ENCODE measurements at regions not wholly inside any gene's neighbourhood (a gene's known extent, or its start where the extent isn't known, plus 50 kb on each side); places are given as distances from the start of the nearest gene placed in this dataset.
A peak's percentile ranks its signal among the peaks of the same experiment; 100 is the strongest.

DNA sequence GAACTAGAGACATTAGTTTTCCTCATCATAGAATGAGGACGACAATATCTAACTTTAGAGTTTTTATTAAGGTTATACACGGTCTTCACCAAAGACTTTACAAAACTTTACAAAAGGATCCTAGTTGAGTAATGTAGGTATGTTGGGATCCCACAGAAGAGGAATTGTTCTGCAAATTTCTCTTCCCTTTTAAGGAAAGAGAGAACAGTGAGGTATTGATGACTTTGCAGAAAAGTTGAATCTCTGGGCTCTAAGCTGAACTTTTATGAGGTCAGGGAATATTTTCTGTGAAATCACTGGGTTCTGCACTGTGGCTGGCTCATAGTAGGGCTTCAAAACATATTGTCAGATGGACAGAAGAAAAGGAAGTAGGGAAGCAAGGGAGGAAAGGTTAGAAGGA lies 89.8 kb upstream of the PIRT start:
- no peak overlapping the region for H3T11ph ChIP-seq (ENCODE audit: low read length)
- no peak overlapping the region for H2BK120ac ChIP-seq (ENCODE audit: low read depth, low read length, poor library complexity, severe bottlenecking)
- H4K8ac ChIP-seq (replicated peaks; ENCODE audit: insufficient read length, low read depth, low read length): no peak overlapping the region
- no peaks in the 10 kb centered on the region for H3K9me3 ChIP-seq (ENCODE audit: control insufficient read depth, low read depth, low read length)
- H3K23me2 ChIP-seq (ENCODE audit: insufficient read length, low read depth, low read length, poor library complexity, severe bottlenecking): no peaks in the 10 kb centered on the region
- H2AK5ac ChIP-seq (ENCODE audit: insufficient read length, low read length): no peak overlapping the region
- H3K14ac ChIP-seq (ENCODE audit: insufficient read depth, low read length): no peak overlapping the region
- H3K4me1 ChIP-seq (ENCODE audit: insufficient read depth, low read length): peaks cover 2% of the 10 kb centered on the region; the same call in 1 of the 2 replicates
- Mint-ChIP-seq H3K4me3 (no peak overlapping the region), H3K4me1 (peaks cover 20 to 27% of the 10 kb centered on the region in 2 experiments), H3K36me3 (ENCODE audit: insufficient read depth in 1 of 3, low read depth in 3 of 3) (no peaks in the 10 kb centered on the region), H3K9me3 (no peaks in the 10 kb centered on the region), H3K27me3 (ENCODE audit: low read depth) (no peaks in the 10 kb centered on the region; the same call in none of the 2 replicates), H3K27ac (peak overlapping the region in 2 of 3 experiments; percentile 89 to 96; a peak in 4 of 7 replicates)
- H3K27ac ChIP-seq (ENCODE audit: insufficient read length, low read depth, low read length): no peak overlapping the region
- H2BK12ac ChIP-seq (ENCODE audit: insufficient read length, low read depth, low read length): no peak overlapping the region
- H3K79me1 ChIP-seq (ENCODE audit: insufficient read depth, low read depth, low read length, poor library complexity, severe bottlenecking): no peaks in the 10 kb centered on the region
- no peak overlapping the region for H3K56ac ChIP-seq (ENCODE audit: insufficient read length, low read depth, low read length)
- no CpG with 5 or more reads among the region's 2 CpGs for WGBS (ENCODE audit: extremely low coverage, insufficient read length, low lambda C conversion rate)
- H2BK20ac ChIP-seq (ENCODE audit: low read depth, low read length, poor library complexity, severe bottlenecking): no peak overlapping the region
- H3K27me3 ChIP-seq (ENCODE audit: insufficient read depth, low read length): no peaks in the 10 kb centered on the region
- TF ChIP-seq, protein P1, sequence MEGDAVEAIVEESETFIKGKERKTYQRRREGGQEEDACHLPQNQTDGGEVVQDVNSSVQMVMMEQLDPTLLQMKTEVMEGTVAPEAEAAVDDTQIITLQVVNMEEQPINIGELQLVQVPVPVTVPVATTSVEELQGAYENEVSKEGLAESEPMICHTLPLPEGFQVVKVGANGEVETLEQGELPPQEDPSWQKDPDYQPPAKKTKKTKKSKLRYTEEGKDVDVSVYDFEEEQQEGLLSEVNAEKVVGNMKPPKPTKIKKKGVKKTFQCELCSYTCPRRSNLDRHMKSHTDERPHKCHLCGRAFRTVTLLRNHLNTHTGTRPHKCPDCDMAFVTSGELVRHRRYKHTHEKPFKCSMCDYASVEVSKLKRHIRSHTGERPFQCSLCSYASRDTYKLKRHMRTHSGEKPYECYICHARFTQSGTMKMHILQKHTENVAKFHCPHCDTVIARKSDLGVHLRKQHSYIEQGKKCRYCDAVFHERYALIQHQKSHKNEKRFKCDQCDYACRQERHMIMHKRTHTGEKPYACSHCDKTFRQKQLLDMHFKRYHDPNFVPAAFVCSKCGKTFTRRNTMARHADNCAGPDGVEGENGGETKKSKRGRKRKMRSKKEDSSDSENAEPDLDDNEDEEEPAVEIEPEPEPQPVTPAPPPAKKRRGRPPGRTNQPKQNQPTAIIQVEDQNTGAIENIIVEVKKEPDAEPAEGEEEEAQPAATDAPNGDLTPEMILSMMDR (conservative IDR thresholded peaks at IDR 0.05): no peak
- DNase-seq: no peak
- no peaks in the 10 kb centered on the region for H4K20me1 ChIP-seq (ENCODE audit: control insufficient read depth, insufficient read depth, insufficient read length)
- no peak overlapping the region for H2AFZ ChIP-seq (ENCODE audit: low read length)
- H3K4me2 ChIP-seq (ENCODE audit: insufficient read depth, insufficient read length, low read length): no peak overlapping the region
- H3K9ac ChIP-seq (ENCODE audit: extremely low read depth, insufficient read length, low read length): no peak overlapping the region
- no peak overlapping the region for H4K91ac ChIP-seq (ENCODE audit: insufficient read length, low read depth, low read length)
- H2BK5ac ChIP-seq (ENCODE audit: insufficient read length, low read length): no peak overlapping the region
- no peaks in the 10 kb centered on the region for H3K79me2 ChIP-seq (ENCODE audit: insufficient read depth, low read length)
- H3K4ac ChIP-seq (ENCODE audit: low read depth, low read length): no peak overlapping the region
- H2BK15ac ChIP-seq (ENCODE audit: low read depth, low read length): no peak overlapping the region
- H3K18ac ChIP-seq (ENCODE audit: insufficient read length, low read depth, low read length): peak overlapping the region; percentile 63
- no peak overlapping the region for H3K23ac ChIP-seq (ENCODE audit: insufficient read length, low read depth, low read length)
- H4K5ac ChIP-seq (ENCODE audit: insufficient read length, low read depth, low read length): no peak overlapping the region
